ENCODE measurements at regions not wholly inside any gene's neighbourhood (a gene's known extent, or its start where the extent isn't known, plus 50 kb on each side); places are given as distances from the start of the nearest gene placed in this dataset.

GRCh38 chr4:189828081-189828697, 112.5 kb upstream of the FRG1 start:
- Histone ChIP-seq H3K27me3 (no peaks in the 10 kb centered on the region), H3K27ac (no peak overlapping the region), H3K9me3 (no peaks in the 10 kb centered on the region), H3K36me3 (no peaks in the 10 kb centered on the region), H3K4me3 (no peak overlapping the region), H3K4me1 (no peaks in the 10 kb centered on the region)
- intact Hi-C loops (cut with DNase I), result no loop called here
- TF ChIP-seq CTCF (IDR thresholded peaks at IDR 0.05), result no peak
- 71 to 84% methylated on average over 7 of the region's 7 CpGs for WGBS, 2 donors
- peak in 1 of 8 donors; percentile 38 for ATAC-seq
- DNase-seq, result no peak

GRCh38 chr4:189832528-189832927, 108.1 kb upstream of the FRG1 start:
- no peaks in the 10 kb centered on the region for H3K36me3 ChIP-seq
- WGBS, 2 donors, result 88 to 91% methylated on average over 6 of the region's 6 CpGs
- H3K4me1 ChIP-seq, result peaks cover 0 to 8% (median 0%) of the 10 kb centered on the region in 9 donors
- H3K27ac ChIP-seq, result no peak overlapping the region
- DNase-seq (no peak), ATAC-seq (no peak)
- H3K4me3 ChIP-seq, result no peak overlapping the region
- no peak for TF ChIP-seq CTCF (IDR thresholded peaks at IDR 0.05)
- H3K27me3 ChIP-seq, result no peaks in the 10 kb centered on the region
- intact Hi-C loops (cut with DNase I), result no loop called here
- H3K9me3 ChIP-seq, result no peaks in the 10 kb centered on the region

DNA sequence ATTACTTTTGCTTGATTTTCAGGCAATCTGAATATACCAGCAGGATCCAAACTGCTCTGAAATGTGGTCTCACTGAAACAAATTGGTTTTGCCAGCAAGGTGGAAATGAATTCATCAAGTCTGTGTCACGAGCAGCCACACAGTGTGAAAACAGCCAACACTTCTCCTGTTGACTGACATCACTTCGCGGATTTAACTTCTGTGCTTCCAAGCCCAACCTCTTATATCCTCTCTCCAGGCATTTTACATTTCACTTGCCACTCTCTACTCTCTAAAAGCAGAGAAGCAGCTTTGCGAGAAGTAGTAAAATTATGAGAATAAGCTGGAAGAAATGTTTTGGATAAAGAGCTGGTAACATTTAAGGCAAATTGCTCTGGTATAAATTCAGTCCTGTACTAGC, 106.1 kb upstream of the FRG1 start:
- H3K4me1 ChIP-seq, result peaks cover 0 to 8% (median 0%) of the 10 kb centered on the region in 9 donors
- intact Hi-C loops (cut with DNase I), result no loop called here
- H3K27me3 ChIP-seq, result no peaks in the 10 kb centered on the region
- WGBS, 2 donors, result 43 to 50% methylated on average over 4 of the region's 4 CpGs
- peak in 7 of 8 donors; percentile 41 to 81 (median 69) for ATAC-seq
- H3K27ac ChIP-seq, result peak overlapping the region in 7 of 10 donors; percentile 13 to 64 (median 44)
- H3K4me3 ChIP-seq, result no peak overlapping the region
- no peak for TF ChIP-seq CTCF (IDR thresholded peaks at IDR 0.05)
- H3K9me3 ChIP-seq, result no peaks in the 10 kb centered on the region
- DNase-seq, result no peak
- no peaks in the 10 kb centered on the region for H3K36me3 ChIP-seq

DNA sequence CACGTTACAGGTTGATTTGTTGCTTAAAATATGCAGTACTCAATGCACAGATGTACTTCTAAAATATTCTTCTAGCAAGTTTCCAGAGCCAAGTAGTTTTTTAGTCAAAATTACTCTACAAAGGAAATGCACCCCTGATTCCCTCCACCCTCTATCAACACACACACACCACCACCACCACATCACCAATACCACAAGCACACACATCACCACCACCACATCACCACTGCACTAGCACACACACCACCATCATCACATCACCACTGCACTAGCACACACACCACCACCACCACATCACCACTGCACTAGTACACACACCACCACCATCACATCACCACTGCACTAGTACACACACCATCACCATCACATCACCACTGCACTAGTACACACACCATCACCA, 105.2 kb upstream of the FRG1 start:
- 38 to 43% methylated on average over 1 of the region's 1 CpG for WGBS, 2 donors
- TF ChIP-seq CTCF (IDR thresholded peaks at IDR 0.05), result no peak
- Histone ChIP-seq H3K27ac (no peak overlapping the region), H3K36me3 (no peaks in the 10 kb centered on the region), H3K4me3 (no peak overlapping the region), H3K9me3 (no peaks in the 10 kb centered on the region), H3K4me1 (peaks cover 0 to 8% (median 0%) of the 10 kb centered on the region in 9 donors), H3K27me3 (no peaks in the 10 kb centered on the region)
- DNase-seq (no peak), ATAC-seq (no peak)
- intact Hi-C loops (cut with DNase I), result no loop called here
